Naive thymus-derived CD4-positive, alpha-beta T cell (primary cell): ENCODE measurements at regions not wholly inside any gene's neighbourhood (a gene's known extent, or its start where the extent isn't known, plus 50 kb on each side); places are given as distances from the start of the nearest gene placed in this dataset.

Source experiments
- ATAC-seq: fragments of 150-1000 bp; cut with Tn5 transposase; 2 replicates; pipeline ENCODE4 v1.10.0; 2021; ENCODE audit warnings: mild to moderate bottlenecking, moderate library complexity
- CTCF ChIA-PET: fragments of 350-600 bp; sonication (Branson Sonifier 250); formaldehyde crosslinking; loops from one replicate; lab custom pipeline; 2021; ENCODE audit warnings: antibody characterized with exemption; lab: Charles Lee
- POLR2A ChIA-PET: fragments of 350-600 bp; sonication (Branson Sonifier 250); formaldehyde crosslinking; loops from one replicate; lab custom pipeline; 2021; ENCODE audit warnings: antibody characterized with exemption, inconsistent platforms; lab: Charles Lee
- DNase-seq, 9 donors: peaks; one replicate each; pipeline versions ENCODE4 v3.0.0 to v3.0.0-alpha.2; 2020 to 2022; ENCODE audit warnings: mixed read lengths in 1 of 9
- H3K27ac ChIP-seq: one replicate; pipeline ENCODE4 v1.7.0; 2013; ENCODE audit warnings: mild to moderate bottlenecking, low read depth, low read length, moderate library complexity
- H3K27me3 ChIP-seq, 2 donors: one replicate each; pipeline ENCODE4 v1.7.0; 2013; ENCODE audit warnings: low read length in 2 of 2, mild to moderate bottlenecking in 2 of 2, moderate library complexity in 2 of 2; ENCODE audit not compliant: control insufficient read depth in 2 of 2, insufficient read depth in 2 of 2
- H3K36me3 ChIP-seq, 3 experiments: 1 replicate in 2 of 3; 2 replicates in 1 of 3; pipeline ENCODE4 v1.7.0; 2013; ENCODE audit warnings: low read length in 3 of 3, mild to moderate bottlenecking in 3 of 3, moderate library complexity in 1 of 3; ENCODE audit not compliant: insufficient read depth in 3 of 3, control insufficient read depth in 2 of 3
- H3K4me1 ChIP-seq, 2 donors: one replicate each; pipeline ENCODE4 v1.7.0; 2013; ENCODE audit warnings: low read length in 2 of 2, mild to moderate bottlenecking in 2 of 2, moderate library complexity in 1 of 2; ENCODE audit not compliant: control insufficient read depth in 2 of 2, insufficient read depth in 2 of 2
- H3K4me3 ChIP-seq: 2 replicates; pipeline ENCODE4 v1.7.0; 2013; ENCODE audit warnings: mild to moderate bottlenecking, low read length
- H3K9me3 ChIP-seq, 3 experiments: 1 replicate in 2 of 3; 2 replicates in 1 of 3; pipeline ENCODE4 v1.7.0; 2013; ENCODE audit warnings: low read length in 3 of 3; ENCODE audit not compliant: control insufficient read depth in 2 of 3
- H3K27ac Mint-ChIP-seq, 9 donors: one replicate each; pipeline ENCODE4 v1.8.0; 2020 to 2022; ENCODE audit warnings: mixed read lengths in 9 of 9, mild to moderate bottlenecking in 8 of 9, moderate library complexity in 5 of 9, inconsistent platforms in 2 of 9
- H3K27me3 Mint-ChIP-seq, 5 donors: one replicate each; pipeline ENCODE4 v1.8.0; 2021 to 2022; ENCODE audit warnings: mixed read lengths in 5 of 5, mild to moderate bottlenecking in 1 of 5
- H3K36me3 Mint-ChIP-seq, 5 donors: one replicate each; pipeline ENCODE4 v1.8.0; 2020 to 2022; ENCODE audit warnings: mixed read lengths in 5 of 5, mild to moderate bottlenecking in 3 of 5, inconsistent platforms in 1 of 5
- H3K4me1 Mint-ChIP-seq, 7 donors: one replicate each; pipeline ENCODE4 v1.8.0; 2020 to 2022; ENCODE audit warnings: mixed read lengths in 7 of 7, mild to moderate bottlenecking in 3 of 7, inconsistent platforms in 1 of 7
- H3K4me3 Mint-ChIP-seq, 10 donors: one replicate each; pipeline ENCODE4 v1.8.0; 2020 to 2022; ENCODE audit warnings: mild to moderate bottlenecking in 10 of 10, mixed read lengths in 10 of 10, moderate library complexity in 6 of 10, inconsistent platforms in 2 of 10
- H3K9me3 Mint-ChIP-seq, 11 donors: one replicate each; pipeline ENCODE4 v1.8.0; 2020 to 2022; ENCODE audit warnings: mixed read lengths in 11 of 11, mild to moderate bottlenecking in 4 of 11, inconsistent platforms in 1 of 11, moderate library complexity in 1 of 11
- intact Hi-C, 2 donors: fragments of 100-400 bp; cut with micrococcal nuclease; formaldehyde crosslinking; loops; one replicate each; pipeline ENCODE4 v1.15.1; 2023

GRCh38 chr4:156545003-156545785, 426.4 kb downstream of the PDGFC start:
- peaks cover 0 to 23% (median 5%) of the 10 kb centered on the region in 11 donors for H3K9me3 Mint-ChIP-seq
- no peaks in the 10 kb centered on the region for H3K4me1 ChIP-seq
- H3K4me1 Mint-ChIP-seq, result no peaks in the 10 kb centered on the region
- H3K27me3 ChIP-seq, result no peaks in the 10 kb centered on the region
- ChIA-PET POLR2A (no interaction called here), CTCF (no interaction called here)
- H3K4me3 Mint-ChIP-seq, result no peak overlapping the region
- H3K27me3 Mint-ChIP-seq, result no peaks in the 10 kb centered on the region
- no peaks in the 10 kb centered on the region for H3K36me3 ChIP-seq
- no peak for ATAC-seq
- DNase-seq, result no peak
- intact Hi-C loops, result no loop called here
- H3K36me3 Mint-ChIP-seq, result no peaks in the 10 kb centered on the region
- no peaks in the 10 kb centered on the region for H3K9me3 ChIP-seq
- H3K27ac Mint-ChIP-seq, result no peak overlapping the region
- no peak overlapping the region for H3K27ac ChIP-seq
- no peak overlapping the region for H3K4me3 ChIP-seq

GRCh38 chr4:156539376-156539775, 432.2 kb downstream of the PDGFC start:
- H3K4me1 Mint-ChIP-seq, result no peaks in the 10 kb centered on the region
- no peak for DNase-seq
- no peaks in the 10 kb centered on the region for H3K9me3 ChIP-seq
- intact Hi-C loops, result no loop called here
- no peaks in the 10 kb centered on the region for H3K36me3 Mint-ChIP-seq
- no peak overlapping the region for H3K4me3 ChIP-seq
- no peaks in the 10 kb centered on the region for H3K4me1 ChIP-seq
- no peak for ATAC-seq
- H3K27ac ChIP-seq, result no peak overlapping the region
- POLR2A ChIA-PET, result no interaction called here
- no peaks in the 10 kb centered on the region for H3K27me3 ChIP-seq
- no peak overlapping the region for H3K27ac Mint-ChIP-seq
- no peaks in the 10 kb centered on the region for H3K36me3 ChIP-seq
- no peak overlapping the region for H3K4me3 Mint-ChIP-seq
- CTCF ChIA-PET, result no interaction called here
- H3K9me3 Mint-ChIP-seq, result peaks cover 0 to 24% (median 4%) of the 10 kb centered on the region in 11 donors
- no peaks in the 10 kb centered on the region for H3K27me3 Mint-ChIP-seq

- Histone ChIP-seq H3K27ac (no peak overlapping the region), H3K4me1 (no peaks in the 10 kb centered on the region), H3K4me3 (no peak overlapping the region), H3K27me3 (no peaks in the 10 kb centered on the region), H3K36me3 (no peaks in the 10 kb centered on the region), H3K9me3 (no peaks in the 10 kb centered on the region)
- ChIA-PET POLR2A (no interaction called here), CTCF (no interaction called here)
- Mint-ChIP-seq H3K36me3 (no peaks in the 10 kb centered on the region), H3K27ac (no peak overlapping the region), H3K27me3 (no peaks in the 10 kb centered on the region), H3K4me1 (no peaks in the 10 kb centered on the region), H3K9me3 (peaks cover 0 to 29% (median 10%) of the 10 kb centered on the region in 11 donors), H3K4me3 (no peak overlapping the region)
- ATAC-seq, result no peak
- intact Hi-C loops, result no loop called here
- DNase-seq, result no peak
Measured at GRCh38 chr4:156538651-156539257, 432.8 kb downstream of the PDGFC start.

- Mint-ChIP-seq H3K4me3 (no peak overlapping the region), H3K4me1 (no peaks in the 10 kb centered on the region), H3K9me3 (peaks cover 0 to 27% (median 10%) of the 10 kb centered on the region in 11 donors), H3K27me3 (no peaks in the 10 kb centered on the region), H3K36me3 (no peaks in the 10 kb centered on the region), H3K27ac (no peak overlapping the region)
- no peaks in the 10 kb centered on the region for H3K36me3 ChIP-seq
- H3K4me1 ChIP-seq, result no peaks in the 10 kb centered on the region
- DNase-seq (no peak), ATAC-seq (no peak)
- CTCF ChIA-PET, result no interaction called here
- no peak overlapping the region for H3K4me3 ChIP-seq
- intact Hi-C loops, result no loop called here
- no peaks in the 10 kb centered on the region for H3K9me3 ChIP-seq
- H3K27me3 ChIP-seq, result no peaks in the 10 kb centered on the region
- POLR2A ChIA-PET, result no interaction called here
- H3K27ac ChIP-seq, result no peak overlapping the region
Measured at GRCh38 chr4:156538210-156538609, 433.4 kb downstream of the PDGFC start.

GRCh38 chr4:156537286-156537685, 434.3 kb downstream of the PDGFC start:
- ChIA-PET CTCF (no interaction called here), POLR2A (no interaction called here)
- H3K4me3 Mint-ChIP-seq, result no peak overlapping the region
- Histone ChIP-seq H3K4me3 (no peak overlapping the region), H3K36me3 (no peaks in the 10 kb centered on the region), H3K4me1 (no peaks in the 10 kb centered on the region), H3K27ac (no peak overlapping the region), H3K9me3 (no peaks in the 10 kb centered on the region), H3K27me3 (no peaks in the 10 kb centered on the region)
- no peak overlapping the region for H3K27ac Mint-ChIP-seq
- intact Hi-C loops, result no loop called here
- ATAC-seq (no peak), DNase-seq (no peak)
- no peaks in the 10 kb centered on the region for H3K4me1 Mint-ChIP-seq
- no peaks in the 10 kb centered on the region for H3K36me3 Mint-ChIP-seq
- H3K9me3 Mint-ChIP-seq, result peaks cover 0 to 30% (median 12%) of the 10 kb centered on the region in 11 donors
- H3K27me3 Mint-ChIP-seq, result no peaks in the 10 kb centered on the region

GRCh38 chr4:156536661-156537060, 434.9 kb downstream of the PDGFC start:
- Histone ChIP-seq H3K36me3 (no peaks in the 10 kb centered on the region), H3K27me3 (no peaks in the 10 kb centered on the region), H3K4me3 (no peak overlapping the region), H3K9me3 (no peaks in the 10 kb centered on the region), H3K4me1 (no peaks in the 10 kb centered on the region), H3K27ac (no peak overlapping the region)
- ChIA-PET CTCF (no interaction called here), POLR2A (no interaction called here)
- no peak overlapping the region for H3K4me3 Mint-ChIP-seq
- H3K36me3 Mint-ChIP-seq, result no peaks in the 10 kb centered on the region
- ATAC-seq (no peak), DNase-seq (no peak)
- H3K4me1 Mint-ChIP-seq, result no peaks in the 10 kb centered on the region
- peaks cover 0 to 34% (median 12%) of the 10 kb centered on the region in 11 donors for H3K9me3 Mint-ChIP-seq
- intact Hi-C loops, result no loop called here
- no peak overlapping the region for H3K27ac Mint-ChIP-seq
- no peaks in the 10 kb centered on the region for H3K27me3 Mint-ChIP-seq

GRCh38 chr4:156534205-156534604, 437.4 kb downstream of the PDGFC start:
- DNase-seq (no peak), ATAC-seq (no peak)
- Histone ChIP-seq H3K27me3 (no peaks in the 10 kb centered on the region), H3K9me3 (no peaks in the 10 kb centered on the region), H3K4me3 (no peak overlapping the region), H3K27ac (no peak overlapping the region), H3K4me1 (no peaks in the 10 kb centered on the region), H3K36me3 (no peaks in the 10 kb centered on the region)
- intact Hi-C loops, result no loop called here
- Mint-ChIP-seq H3K4me1 (no peaks in the 10 kb centered on the region), H3K9me3 (peaks cover 0 to 27% (median 12%) of the 10 kb centered on the region in 11 donors), H3K27ac (no peak overlapping the region), H3K36me3 (no peaks in the 10 kb centered on the region), H3K27me3 (no peaks in the 10 kb centered on the region), H3K4me3 (no peak overlapping the region)
- ChIA-PET POLR2A (no interaction called here), CTCF (interaction anchor here (0.6 kb wide), 1 partner anchor 665 kb away, joined by 3 read pairs; no protein-coding TSS in a partner anchor)
